Fibroblast of pulmonary artery (primary cell): ENCODE measurements at regions not wholly inside any gene's neighbourhood (a gene's known extent, or its start where the extent isn't known, plus 50 kb on each side); places are given as distances from the start of the nearest gene placed in this dataset.

Experiments
- DNase-seq: peaks from one replicate; pipeline ENCODE4 v3.0.0-alpha.2; 2010; ENCODE audit warnings: low read depth
- H3K4me3 ChIP-seq: replicated peaks from 2 replicates; pipeline ENCODE4 v1.5.1; 2011; ENCODE audit warnings: low read depth, mild to moderate bottlenecking, control low read depth, low read length, moderate library complexity
- TF ChIP-seq, protein P1 (sequence below): IDR thresholded peaks from 2 replicates; pipeline ENCODE4 v1.5.1; 2011; ENCODE audit warnings: mild to moderate bottlenecking, control low read depth, low read length, inconsistent platforms; ENCODE audit errors: missing control alignments

DNA sequence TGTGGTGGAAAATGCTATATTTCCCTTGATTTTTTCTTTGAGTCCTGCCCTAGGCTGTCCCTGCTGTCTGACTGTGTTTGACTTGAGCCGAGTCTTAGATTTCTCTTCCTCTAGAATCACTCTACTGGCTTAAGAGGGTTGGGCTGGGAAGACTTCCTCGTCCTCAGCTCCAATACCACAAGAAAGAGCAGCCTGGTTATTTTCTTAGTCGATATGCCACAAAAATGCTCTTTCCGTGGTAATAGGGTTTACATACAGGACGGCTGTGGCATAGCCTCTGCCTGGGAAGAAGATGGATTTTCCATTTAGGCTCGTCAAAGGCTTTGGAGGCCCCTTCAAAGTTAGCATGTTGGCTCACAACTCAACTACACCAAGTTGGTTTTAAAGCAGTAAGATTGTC, 212.0 kb upstream of the IGFBP3 start:
- H3K4me3 ChIP-seq: no peak overlapping the region
- TF ChIP-seq, protein P1, sequence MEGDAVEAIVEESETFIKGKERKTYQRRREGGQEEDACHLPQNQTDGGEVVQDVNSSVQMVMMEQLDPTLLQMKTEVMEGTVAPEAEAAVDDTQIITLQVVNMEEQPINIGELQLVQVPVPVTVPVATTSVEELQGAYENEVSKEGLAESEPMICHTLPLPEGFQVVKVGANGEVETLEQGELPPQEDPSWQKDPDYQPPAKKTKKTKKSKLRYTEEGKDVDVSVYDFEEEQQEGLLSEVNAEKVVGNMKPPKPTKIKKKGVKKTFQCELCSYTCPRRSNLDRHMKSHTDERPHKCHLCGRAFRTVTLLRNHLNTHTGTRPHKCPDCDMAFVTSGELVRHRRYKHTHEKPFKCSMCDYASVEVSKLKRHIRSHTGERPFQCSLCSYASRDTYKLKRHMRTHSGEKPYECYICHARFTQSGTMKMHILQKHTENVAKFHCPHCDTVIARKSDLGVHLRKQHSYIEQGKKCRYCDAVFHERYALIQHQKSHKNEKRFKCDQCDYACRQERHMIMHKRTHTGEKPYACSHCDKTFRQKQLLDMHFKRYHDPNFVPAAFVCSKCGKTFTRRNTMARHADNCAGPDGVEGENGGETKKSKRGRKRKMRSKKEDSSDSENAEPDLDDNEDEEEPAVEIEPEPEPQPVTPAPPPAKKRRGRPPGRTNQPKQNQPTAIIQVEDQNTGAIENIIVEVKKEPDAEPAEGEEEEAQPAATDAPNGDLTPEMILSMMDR: no peak
- no peak for DNase-seq

DNA sequence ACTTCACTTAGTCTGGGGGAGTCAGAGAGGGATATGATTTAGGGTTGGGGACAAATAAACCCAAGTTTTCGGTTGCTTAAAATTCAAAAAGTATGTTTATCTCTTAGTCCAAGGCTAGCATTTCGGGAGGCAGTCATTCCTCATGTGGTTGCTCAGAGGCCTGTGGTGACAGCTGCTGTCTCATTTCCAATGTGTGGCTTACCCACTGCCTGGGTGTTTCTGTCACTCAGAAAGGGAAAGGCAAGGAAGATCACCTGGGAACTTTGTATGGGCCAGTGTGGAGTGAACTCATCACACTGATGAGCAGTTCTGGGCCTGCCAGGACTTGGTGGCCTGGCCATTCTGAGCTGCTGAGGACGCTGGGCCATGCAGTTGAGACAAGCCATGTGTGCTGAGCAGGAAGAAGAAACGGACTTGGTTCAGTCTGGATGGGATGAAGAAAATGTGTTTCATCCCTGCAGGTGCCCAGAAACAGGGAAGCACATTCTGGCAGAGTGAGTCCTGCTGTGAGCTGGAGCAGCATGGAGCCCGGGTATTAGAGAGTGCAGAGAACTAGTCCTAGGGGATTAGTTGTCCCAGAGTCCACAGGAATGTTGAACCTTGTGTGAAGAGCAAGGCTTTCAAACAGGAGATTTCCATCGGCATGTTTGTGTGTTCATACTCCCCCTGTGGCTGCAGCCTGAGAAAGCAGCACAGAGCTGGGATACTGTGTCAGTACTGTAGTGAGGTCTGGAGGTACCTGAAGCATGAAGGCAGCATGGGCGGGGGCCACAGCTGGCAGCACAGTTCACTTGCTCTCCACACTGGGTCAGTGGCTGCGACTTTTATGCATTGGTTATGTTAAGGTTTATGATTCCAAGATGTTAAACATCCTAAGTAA, 211.1 kb upstream of the IGFBP3 start:
- no peak for DNase-seq
- no peak overlapping the region for H3K4me3 ChIP-seq
- TF ChIP-seq, protein P1: peak; percentile 38

GRCh38 chr7:46129831-46130230, 208.8 kb upstream of the IGFBP3 start:
- H3K4me3 ChIP-seq: no peak overlapping the region
- DNase-seq: peak; percentile 43
- TF ChIP-seq, protein P1: peak; percentile 61

- TF ChIP-seq, protein P1: no peak
- no peak overlapping the region for H3K4me3 ChIP-seq
- no peak for DNase-seq
Measured at GRCh38 chr7:46127814-46128213, 206.7 kb upstream of the IGFBP3 start.

- TF ChIP-seq, protein P1: no peak
- no peak for DNase-seq
- H3K4me3 ChIP-seq: no peak overlapping the region
Measured at GRCh38 chr7:46126675-46127300, 205.7 kb upstream of the IGFBP3 start.

GRCh38 chr7:46123756-46124343, 202.8 kb upstream of the IGFBP3 start:
- no peak for DNase-seq
- TF ChIP-seq, protein P1: no peak
- no peak overlapping the region for H3K4me3 ChIP-seq
